H1 (cell line): ENCODE measurements at regions not wholly inside any gene's neighbourhood (a gene's known extent, or its start where the extent isn't known, plus 50 kb on each side); places are given as distances from the start of the nearest gene placed in this dataset.

ENCODE experiments used
- ASH2L ChIP-seq: fragments of 200-600, 300-600 bp; sonication (generic); IDR thresholded peaks from one replicate; pipeline ENCODE4 v1.7.1; 2017; ENCODE audit warnings: low read length
- POLR2A ChIP-seq, 2 experiments: IDR thresholded peaks; 1 replicate in 1 of 2; 2 replicates in 1 of 2; pipeline ENCODE4 v1.6.1; 2011; ENCODE audit warnings: low read depth in 2 of 2, low read length in 2 of 2, mild to moderate bottlenecking in 2 of 2; ENCODE audit errors: control extremely low read depth in 1 of 2
- RXRA ChIP-seq: IDR thresholded peaks from 2 replicates; pipeline ENCODE4 v1.6.1; 2011; ENCODE audit warnings: low read depth, mild to moderate bottlenecking, low read length, moderate library complexity; ENCODE audit not compliant: insufficient read depth
- SRF ChIP-seq: IDR thresholded peaks from 2 replicates; pipeline ENCODE4 v1.6.1; 2011; ENCODE audit warnings: mild to moderate bottlenecking, low read depth, low read length, moderate library complexity

- no peak for TF ChIP-seq RXRA
- no peak for TF ChIP-seq SRF
- no peak for TF ChIP-seq ASH2L
- TF ChIP-seq POLR2A (IDR thresholded peaks at IDR 0.05; ENCODE audit: control extremely low read depth in 1 of 2, low read depth in 2 of 2, low read length in 2 of 2), result no peak
Measured at GRCh38 chr15:62709261-62709660, 333.3 kb upstream of the TPM1 start (continued).
